HG03103 (cell line): ENCODE measurements at regions not wholly inside any gene's neighbourhood (a gene's known extent, or its start where the extent isn't known, plus 50 kb on each side); places are given as distances from the start of the nearest gene placed in this dataset.
"Not testable (repeated sequence)": the region's sequence is repeated elsewhere in the genome, so short reads cannot be mapped to it uniquely, and the experiment has no call there.

Experiments
- ATAC-seq: cut with Tn5 transposase; IDR thresholded peaks from one replicate; pipeline ENCODE4 v1.9.1; 2021; ENCODE audit warnings: low read depth; ENCODE audit not compliant: unreplicated experiment

- no peak for ATAC-seq
Observed at GRCh38 chr2:53381271-53381670, 386.3 kb upstream of the CHAC2 start.

GRCh38 chr2:53379547-53379946, 388.1 kb upstream of the CHAC2 start:
- ATAC-seq, result no peak

GRCh38 chr2:53378791-53379190, 388.8 kb upstream of the CHAC2 start:
- ATAC-seq, result no peak

- no peak for ATAC-seq
Observed at GRCh38 chr2:53373126-53373525, 394.5 kb upstream of the CHAC2 start.

- ATAC-seq, result no peak
Observed at GRCh38 chr2:53366543-53366942, 401.1 kb upstream of the CHAC2 start.

- ATAC-seq, result no peak
Observed at GRCh38 chr2:53362934-53363333, 404.7 kb upstream of the CHAC2 start.

- ATAC-seq, result no peak
Observed at GRCh38 chr2:53356291-53356905, 411.2 kb upstream of the CHAC2 start.

GRCh38 chr2:53353135-53354114, 414.2 kb upstream of the CHAC2 start:
- ATAC-seq, result no peak

GRCh38 chr2:53347269-53347668, 420.3 kb upstream of the CHAC2 start:
- ATAC-seq, result no peak

GRCh38 chr2:53342248-53342647, 425.4 kb upstream of the CHAC2 start:
- no peak for ATAC-seq

GRCh38 chr2:53334610-53335009, 433.0 kb upstream of the CHAC2 start:
- ATAC-seq, result no peak

- no peak for ATAC-seq
Observed at GRCh38 chr2:53331667-53332066, 435.9 kb upstream of the CHAC2 start.

- ATAC-seq, result no peak
Observed at GRCh38 chr2:53317861-53318260, 449.7 kb upstream of the CHAC2 start.

- ATAC-seq, result no peak
Observed at GRCh38 chr2:53315149-53315548, 452.5 kb upstream of the CHAC2 start.

GRCh38 chr2:53314718-53315117, 452.9 kb upstream of the CHAC2 start:
- no peak for ATAC-seq

- ATAC-seq, result not testable (repeated sequence)
Observed at GRCh38 chr2:53313644-53314043, 454.0 kb upstream of the CHAC2 start.

GRCh38 chr2:53312721-53313120, 454.9 kb upstream of the CHAC2 start:
- ATAC-seq, result no peak

- ATAC-seq, result no peak
Observed at GRCh38 chr2:53312181-53312580, 455.4 kb upstream of the CHAC2 start.

- ATAC-seq, result no peak
Observed at GRCh38 chr2:53303012-53303578, 464.5 kb upstream of the CHAC2 start.

- ATAC-seq, result no peak
Observed at GRCh38 chr2:53302455-53302854, 465.1 kb upstream of the CHAC2 start.

GRCh38 chr2:53289309-53290006, 478.1 kb upstream of the CHAC2 start:
- ATAC-seq, result no peak
